ENCODE measurements at regions not wholly inside any gene's neighbourhood (a gene's known extent, or its start where the extent isn't known, plus 50 kb on each side); places are given as distances from the start of the nearest gene placed in this dataset.

GRCh38 chr1:5256793-5257192 is 602.4 kb downstream of the AJAP1 start:
- DNase-seq = no peak

GRCh38 chr1:5254975-5255374 is 600.6 kb downstream of the AJAP1 start:
- no peak for DNase-seq

DNA sequence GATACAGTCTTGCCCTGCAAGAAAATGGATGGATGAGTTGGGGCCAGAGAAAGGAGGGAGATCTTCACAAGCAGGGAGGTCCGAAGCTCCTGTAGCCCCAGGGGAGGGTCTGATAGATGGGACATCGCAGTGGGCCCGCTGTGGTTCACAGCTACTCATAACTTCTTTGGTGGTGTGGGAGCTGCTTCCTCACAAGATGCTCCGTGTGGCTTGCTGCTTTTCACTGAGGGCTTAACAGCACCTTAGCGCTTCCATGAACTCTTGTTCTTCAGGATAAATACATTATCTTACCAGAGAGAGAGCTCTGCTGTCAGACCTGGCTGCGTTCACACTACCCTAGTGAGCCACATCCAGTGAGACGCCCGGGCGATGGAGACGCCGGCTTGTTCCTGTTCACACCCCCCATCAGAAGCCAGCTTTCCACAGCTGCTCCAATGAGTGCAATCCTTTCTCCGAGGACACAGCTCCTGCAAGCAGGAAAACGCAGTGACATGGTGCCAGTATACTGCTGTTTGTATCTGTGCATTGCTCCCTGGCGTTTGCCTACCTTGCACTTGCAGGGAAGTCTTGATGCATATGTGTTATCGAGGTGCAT is 599.8 kb downstream of the AJAP1 start:
- DNase-seq = no peak

DNA sequence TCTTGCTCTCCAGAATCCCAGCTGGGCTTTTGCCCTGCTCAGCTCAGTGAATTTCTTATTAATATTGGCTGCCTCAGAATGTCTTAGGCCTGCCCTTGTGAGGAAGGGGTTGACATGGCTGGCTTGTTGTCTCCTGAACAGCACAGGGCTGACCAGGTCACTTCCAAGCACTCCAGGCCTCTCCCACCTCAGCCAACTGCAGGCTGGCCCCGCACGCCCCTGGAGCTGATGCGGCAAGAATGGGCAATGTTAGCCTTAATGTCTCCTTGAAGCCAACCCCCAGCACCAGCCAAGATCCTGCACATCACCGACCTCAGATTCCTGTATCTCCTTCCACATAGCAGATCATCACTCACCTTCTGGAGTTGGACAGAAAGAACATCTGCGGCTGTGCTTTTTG is 598.6 kb downstream of the AJAP1 start:
- DNase-seq = no peak

DNA sequence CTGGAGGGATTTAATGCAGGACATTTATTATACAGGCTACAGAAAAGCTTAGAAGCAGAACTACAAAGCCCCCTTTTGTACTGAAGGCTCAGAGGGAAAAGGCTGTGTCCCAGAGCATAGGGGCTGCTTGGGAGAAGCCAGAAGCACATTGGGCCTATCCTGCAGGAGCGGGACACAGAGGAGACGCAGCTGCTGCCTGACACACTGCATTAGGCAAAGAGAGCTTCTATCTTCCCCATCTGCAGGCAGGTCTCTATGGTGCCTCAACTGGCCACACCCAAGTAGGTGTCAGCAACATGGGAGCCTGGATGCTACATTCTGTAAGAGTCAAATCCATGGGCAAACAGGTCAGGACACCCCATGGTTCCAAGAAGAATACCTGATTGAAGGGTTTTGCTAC is 595.9 kb downstream of the AJAP1 start:
- no peak for DNase-seq

DNA sequence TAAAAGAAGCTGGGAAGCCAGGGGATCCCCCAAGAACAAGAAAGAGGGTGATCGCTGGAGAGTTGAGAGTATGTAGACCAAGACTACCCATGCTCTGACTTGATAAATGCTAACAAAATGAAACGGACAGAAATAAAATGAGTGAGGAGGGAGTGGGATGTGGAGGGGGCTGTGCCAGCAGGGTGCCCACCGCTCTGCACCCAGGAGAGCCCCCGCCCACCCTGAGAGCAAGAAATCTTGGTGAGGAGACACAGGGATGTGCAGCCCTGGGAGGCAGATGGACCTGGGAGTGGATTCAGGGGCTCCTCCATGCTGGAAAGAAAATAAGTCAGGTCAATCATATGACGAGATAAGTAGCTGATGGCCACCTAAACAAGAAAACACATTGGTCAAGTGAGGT is 590.9 kb downstream of the AJAP1 start:
- no peak for DNase-seq

- no peak for DNase-seq
Measured at GRCh38 chr1:5244631-5245285, 590.3 kb downstream of the AJAP1 start.

GRCh38 chr1:5242850-5243249 is 588.4 kb downstream of the AJAP1 start:
- no peak for DNase-seq

- DNase-seq = no peak
Measured at GRCh38 chr1:5239911-5240310, 585.5 kb downstream of the AJAP1 start.

DNA sequence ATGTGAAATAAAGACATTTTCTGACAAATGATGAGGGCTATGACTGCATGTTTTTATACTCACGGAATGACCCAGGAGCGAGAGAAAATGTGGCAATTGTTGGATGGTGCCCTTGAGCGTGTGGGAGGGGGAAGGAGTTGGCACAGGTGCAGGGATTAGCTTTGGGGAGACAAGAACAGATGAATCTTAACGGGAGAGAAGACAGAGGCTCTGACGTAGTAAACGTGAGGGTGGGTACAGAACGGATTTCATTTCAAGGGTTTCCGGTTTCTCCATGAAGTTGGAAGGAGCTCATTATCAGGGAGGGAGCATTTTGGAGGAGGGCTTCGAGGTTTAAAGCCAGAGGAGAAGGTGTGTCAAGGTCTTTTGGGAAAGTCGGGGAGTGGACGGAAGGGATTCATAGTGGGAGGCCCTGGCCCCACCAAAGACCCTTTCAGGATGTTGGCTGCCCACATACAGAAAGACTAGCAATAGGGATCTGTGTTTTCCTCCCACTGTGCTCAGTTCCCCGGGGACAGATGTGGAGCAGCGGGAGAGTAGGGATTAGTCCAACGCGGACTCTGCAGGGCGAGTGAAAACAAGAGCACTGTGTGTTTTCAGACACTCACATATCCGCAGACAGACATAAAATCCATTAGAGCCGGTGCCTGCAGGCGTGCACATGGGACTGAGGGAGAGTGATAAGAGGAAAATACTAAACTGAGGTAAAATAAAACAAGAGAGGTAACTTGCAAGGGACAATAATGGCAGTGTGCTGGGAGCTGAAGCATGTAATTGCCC is 584.1 kb downstream of the AJAP1 start:
- no peak for DNase-seq

GRCh38 chr1:5235355-5235899 is 581.0 kb downstream of the AJAP1 start:
- DNase-seq = no peak

GRCh38 chr1:5232537-5232936 is 578.1 kb downstream of the AJAP1 start:
- DNase-seq = no peak

GRCh38 chr1:5231541-5232315 is 577.3 kb downstream of the AJAP1 start:
- DNase-seq = no peak

DNA sequence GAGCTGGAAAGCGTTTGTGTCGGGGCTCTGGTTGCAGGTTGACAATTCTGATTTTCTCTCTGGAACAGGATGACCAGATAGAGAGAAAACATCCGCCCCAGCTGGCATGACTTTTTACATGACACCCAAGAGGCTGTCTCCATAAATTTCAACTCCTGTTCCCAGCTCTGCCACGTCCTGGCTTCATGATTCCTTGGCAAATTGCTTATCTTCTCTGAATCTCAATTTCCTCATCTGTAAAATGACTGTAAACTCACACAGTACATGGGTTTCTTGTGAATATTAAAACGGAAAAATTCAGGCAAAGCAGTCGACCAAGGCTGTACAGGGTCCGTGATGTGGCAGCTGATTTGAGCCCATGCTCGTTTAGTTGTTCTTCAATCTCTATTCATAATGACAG is 572.7 kb downstream of the AJAP1 start:
- no peak for DNase-seq

DNA sequence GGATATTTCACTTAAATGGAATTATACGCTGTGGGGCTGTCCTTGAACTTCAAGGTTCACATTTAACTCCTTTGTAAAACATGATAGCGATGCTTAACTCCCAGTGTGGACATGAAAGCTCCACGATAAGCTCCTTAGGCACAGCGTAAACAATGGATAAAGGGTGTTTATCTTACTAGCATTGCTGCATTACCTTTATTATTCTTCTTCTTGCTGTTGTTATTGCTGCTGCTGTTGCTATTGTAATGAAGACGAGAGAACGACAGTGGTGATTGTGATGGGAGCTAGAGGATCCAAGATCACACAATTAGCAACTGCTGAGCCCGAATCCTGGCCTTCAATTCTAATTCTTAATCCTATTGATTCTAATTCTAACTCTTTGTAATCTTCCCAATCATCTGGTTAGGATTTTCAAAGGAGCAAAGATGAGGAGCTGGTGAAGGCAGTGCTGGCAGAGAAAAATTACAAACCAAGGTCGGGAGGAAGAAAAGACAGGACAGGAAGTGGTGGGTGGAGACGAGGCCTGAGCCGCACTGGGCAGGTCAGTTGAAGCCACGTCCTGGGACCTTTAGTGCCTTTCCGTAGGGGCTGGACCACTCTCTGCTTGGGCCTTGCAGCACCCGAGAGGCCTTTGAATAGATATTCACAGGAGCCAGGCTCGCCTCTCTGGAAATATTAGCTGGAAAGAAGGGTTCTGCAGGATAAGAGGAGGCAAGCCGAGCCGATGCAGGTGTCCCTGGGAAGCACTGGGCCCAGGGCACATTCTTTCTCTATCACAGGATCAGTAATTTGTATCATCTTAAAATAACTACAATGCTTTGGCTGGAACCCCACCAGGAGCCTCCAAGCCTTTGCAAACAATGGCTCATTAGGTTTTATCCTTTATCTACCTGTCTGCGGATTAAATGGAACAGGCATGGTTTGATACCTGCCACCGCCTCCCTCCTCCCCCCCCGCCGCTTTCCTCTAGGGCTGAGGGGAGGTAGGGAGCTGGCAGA is 571.6 kb downstream of the AJAP1 start:
- no peak for DNase-seq

DNA sequence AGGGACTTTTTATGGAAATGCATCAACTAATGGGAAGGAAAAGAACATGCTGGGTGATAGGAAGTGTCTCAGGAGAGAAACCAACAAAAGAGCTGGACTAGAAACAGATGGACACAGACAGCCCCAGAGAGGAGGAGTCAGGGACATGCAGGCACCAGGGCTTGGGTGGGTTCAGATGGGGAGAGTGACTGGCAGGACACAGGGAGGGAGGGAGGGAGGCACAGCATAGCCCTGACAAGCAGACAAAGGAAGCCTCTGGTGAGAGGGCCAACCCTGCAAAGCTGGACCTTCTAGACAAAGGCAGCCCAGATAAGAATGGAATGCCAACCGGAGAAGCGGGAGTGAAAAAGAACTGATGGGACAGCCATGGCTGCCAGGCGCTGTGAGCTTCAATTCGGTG is 568.8 kb downstream of the AJAP1 start:
- no peak for DNase-seq

DNA sequence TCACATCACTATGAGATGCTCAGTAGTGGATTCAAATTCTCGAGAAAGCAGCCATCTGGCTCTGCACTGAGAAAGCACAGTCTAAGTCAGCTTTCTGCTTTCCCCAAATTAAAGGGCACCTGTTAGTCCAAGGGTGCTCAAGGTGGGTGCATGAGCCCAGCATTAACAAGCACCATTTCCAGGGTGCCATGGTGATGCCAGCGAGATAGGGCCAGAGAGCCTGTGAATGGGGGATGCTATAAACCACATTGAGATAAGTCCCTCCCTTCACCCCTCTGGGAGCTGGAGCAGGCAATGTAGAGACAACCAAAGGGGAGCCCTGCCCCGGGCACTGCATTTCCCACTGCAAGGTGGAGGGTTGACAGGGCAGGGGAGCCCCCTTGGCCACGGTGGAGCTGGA is 568.2 kb downstream of the AJAP1 start:
- DNase-seq = no peak

- DNase-seq = no peak
Measured at GRCh38 chr1:5221451-5221850, 567.0 kb downstream of the AJAP1 start.

- DNase-seq = no peak
Measured at GRCh38 chr1:5220821-5221220, 566.4 kb downstream of the AJAP1 start.

- no peak for DNase-seq
Measured at GRCh38 chr1:5220421-5220820, 566.0 kb downstream of the AJAP1 start.

DNA sequence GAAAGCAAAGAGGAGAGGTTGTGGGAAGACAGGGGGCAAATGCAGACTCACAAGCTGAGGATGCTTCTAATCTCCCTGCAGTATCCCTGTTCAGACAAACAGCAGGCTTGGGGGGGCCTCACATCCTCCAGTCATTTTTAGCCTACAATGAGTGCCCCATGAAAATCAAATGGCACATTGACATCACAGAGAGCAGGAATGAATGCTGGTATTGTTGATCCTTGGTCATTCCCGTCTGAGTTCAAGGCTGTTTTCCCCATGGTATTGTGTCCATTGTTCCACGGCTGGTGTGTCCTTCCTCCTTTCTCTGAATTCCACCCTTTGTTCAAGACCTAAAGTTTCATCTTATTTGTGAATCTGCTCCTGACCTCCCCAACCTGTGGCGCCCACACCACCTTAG is 545.6 kb downstream of the AJAP1 start:
- no peak for DNase-seq

DNA sequence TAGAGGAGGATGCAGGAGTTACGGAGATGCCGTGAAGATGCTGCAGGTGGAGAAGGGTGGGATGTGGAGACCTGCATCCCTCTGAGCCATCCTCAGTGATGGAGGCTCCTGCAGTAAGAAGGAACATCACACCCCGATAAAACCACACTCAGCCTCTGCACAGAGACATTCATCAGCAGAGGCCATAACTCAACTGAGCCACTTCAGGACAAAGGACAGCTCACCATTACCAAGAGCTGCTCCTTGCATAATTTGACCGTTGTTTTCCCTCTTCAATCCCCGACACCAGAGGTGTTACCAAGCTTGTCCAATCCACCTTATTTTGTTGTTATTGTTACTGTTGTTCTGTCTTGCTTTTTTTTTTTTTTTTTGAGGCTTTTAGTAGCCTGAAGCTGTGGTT is 543.9 kb downstream of the AJAP1 start:
- DNase-seq = no peak

All from GOT3 (cell line).